ENCODE measurements at regions not wholly inside any gene's neighbourhood (a gene's known extent, or its start where the extent isn't known, plus 50 kb on each side); places are given as distances from the start of the nearest gene placed in this dataset.

DNA sequence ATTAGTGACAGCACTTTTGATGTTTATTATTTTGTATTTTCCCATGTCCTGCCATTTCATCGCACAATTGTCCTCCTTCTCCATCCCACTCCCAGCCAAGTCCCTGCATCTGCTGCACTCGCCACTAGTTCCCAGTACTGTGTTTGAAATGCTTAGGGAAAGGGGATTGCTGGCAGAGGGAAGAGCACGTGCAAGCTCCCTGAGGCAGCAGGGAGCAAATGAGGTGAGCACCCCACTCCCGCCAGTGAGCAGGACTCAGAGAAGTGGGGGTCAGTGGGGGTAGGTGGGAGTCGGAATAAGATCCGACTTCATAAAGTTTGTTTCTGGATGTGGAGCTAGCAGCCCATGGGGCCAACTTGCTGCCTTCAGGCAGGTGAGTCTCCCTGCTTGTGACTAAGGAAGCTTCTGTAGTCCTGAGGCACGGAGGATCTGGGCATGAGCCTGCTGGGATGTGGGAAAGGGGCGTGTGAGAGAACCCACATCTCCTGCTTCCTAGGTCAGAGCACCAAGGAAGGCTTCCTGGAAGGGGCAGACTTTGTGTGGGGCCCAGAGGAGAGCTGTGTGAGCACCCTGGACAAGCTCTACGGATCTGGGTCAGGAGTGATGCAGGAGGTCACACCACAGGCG is 99.7 kb upstream of the TLE3 start:
- Mint-ChIP-seq H3K4me3 (ENCODE audit: unreplicated experiment) (no peak overlapping the region), H3K36me3 (ENCODE audit: unreplicated experiment) (no peaks in the 10 kb centered on the region), H3K9me3 (ENCODE audit: unreplicated experiment) (no peaks in the 10 kb centered on the region), H3K27me3 (ENCODE audit: unreplicated experiment) (no peaks in the 10 kb centered on the region), H3K4me1 (ENCODE audit: low read depth, unreplicated experiment) (peaks cover 29% of the 10 kb centered on the region), H3K27ac (ENCODE audit: unreplicated experiment) (no peak overlapping the region)
- no peak for DNase-seq
- TF ChIP-seq, protein P1, sequence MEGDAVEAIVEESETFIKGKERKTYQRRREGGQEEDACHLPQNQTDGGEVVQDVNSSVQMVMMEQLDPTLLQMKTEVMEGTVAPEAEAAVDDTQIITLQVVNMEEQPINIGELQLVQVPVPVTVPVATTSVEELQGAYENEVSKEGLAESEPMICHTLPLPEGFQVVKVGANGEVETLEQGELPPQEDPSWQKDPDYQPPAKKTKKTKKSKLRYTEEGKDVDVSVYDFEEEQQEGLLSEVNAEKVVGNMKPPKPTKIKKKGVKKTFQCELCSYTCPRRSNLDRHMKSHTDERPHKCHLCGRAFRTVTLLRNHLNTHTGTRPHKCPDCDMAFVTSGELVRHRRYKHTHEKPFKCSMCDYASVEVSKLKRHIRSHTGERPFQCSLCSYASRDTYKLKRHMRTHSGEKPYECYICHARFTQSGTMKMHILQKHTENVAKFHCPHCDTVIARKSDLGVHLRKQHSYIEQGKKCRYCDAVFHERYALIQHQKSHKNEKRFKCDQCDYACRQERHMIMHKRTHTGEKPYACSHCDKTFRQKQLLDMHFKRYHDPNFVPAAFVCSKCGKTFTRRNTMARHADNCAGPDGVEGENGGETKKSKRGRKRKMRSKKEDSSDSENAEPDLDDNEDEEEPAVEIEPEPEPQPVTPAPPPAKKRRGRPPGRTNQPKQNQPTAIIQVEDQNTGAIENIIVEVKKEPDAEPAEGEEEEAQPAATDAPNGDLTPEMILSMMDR (IDR thresholded peaks at IDR 0.05; ENCODE audit: partially characterized antibody, unreplicated experiment): no peak

- TF ChIP-seq, protein P1 (IDR thresholded peaks at IDR 0.05; ENCODE audit: partially characterized antibody, unreplicated experiment): no peak
- H3K9me3 Mint-ChIP-seq (ENCODE audit: unreplicated experiment): no peaks in the 10 kb centered on the region
- DNase-seq: no peak
- H3K27me3 Mint-ChIP-seq (ENCODE audit: unreplicated experiment): peaks cover 3% of the 10 kb centered on the region
- H3K27ac Mint-ChIP-seq (ENCODE audit: unreplicated experiment): no peak overlapping the region
- peaks cover 29% of the 10 kb centered on the region for H3K4me1 Mint-ChIP-seq (ENCODE audit: low read depth, unreplicated experiment)
- peaks cover 5% of the 10 kb centered on the region for H3K36me3 Mint-ChIP-seq (ENCODE audit: unreplicated experiment)
- H3K4me3 Mint-ChIP-seq (ENCODE audit: unreplicated experiment): no peak overlapping the region
Measured at GRCh38 chr15:70196372-70197316, 98.9 kb upstream of the TLE3 start.

- H3K4me3 Mint-ChIP-seq (ENCODE audit: unreplicated experiment): no peak overlapping the region
- DNase-seq: no peak
- TF ChIP-seq, protein P1 (IDR thresholded peaks at IDR 0.05; ENCODE audit: partially characterized antibody, unreplicated experiment): no peak
- no peak overlapping the region for H3K27ac Mint-ChIP-seq (ENCODE audit: unreplicated experiment)
- peaks cover 25% of the 10 kb centered on the region for H3K4me1 Mint-ChIP-seq (ENCODE audit: low read depth, unreplicated experiment)
- H3K36me3 Mint-ChIP-seq (ENCODE audit: unreplicated experiment): peaks cover 8% of the 10 kb centered on the region
- no peaks in the 10 kb centered on the region for H3K9me3 Mint-ChIP-seq (ENCODE audit: unreplicated experiment)
- peaks cover 3% of the 10 kb centered on the region for H3K27me3 Mint-ChIP-seq (ENCODE audit: unreplicated experiment)
Measured at GRCh38 chr15:70195587-70196305, 98.0 kb upstream of the TLE3 start.

DNA sequence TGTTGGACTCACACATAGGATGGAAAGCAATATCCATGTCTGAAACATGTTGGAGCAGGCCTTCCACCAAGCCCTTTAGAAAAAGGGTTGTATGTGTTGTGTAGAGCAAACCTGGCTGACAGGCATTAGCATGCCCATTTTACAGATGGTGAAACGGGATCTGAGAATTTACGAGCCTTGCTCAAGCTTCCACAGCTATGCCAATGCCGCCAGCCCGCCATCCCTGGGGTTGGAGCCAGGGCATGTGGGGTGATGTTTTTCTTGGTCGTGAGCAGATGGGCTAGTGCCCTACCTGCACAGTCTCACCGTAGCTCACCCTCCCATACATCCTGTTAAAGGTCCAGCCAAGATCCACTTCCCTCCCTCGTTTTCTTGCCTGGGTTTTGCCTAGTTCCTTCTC is 97.5 kb upstream of the TLE3 start:
- Mint-ChIP-seq H3K27ac (ENCODE audit: unreplicated experiment) (no peak overlapping the region), H3K4me3 (ENCODE audit: unreplicated experiment) (no peak overlapping the region), H3K9me3 (ENCODE audit: unreplicated experiment) (no peaks in the 10 kb centered on the region), H3K27me3 (ENCODE audit: unreplicated experiment) (peaks cover 3% of the 10 kb centered on the region), H3K36me3 (ENCODE audit: unreplicated experiment) (peaks cover 8% of the 10 kb centered on the region), H3K4me1 (ENCODE audit: low read depth, unreplicated experiment) (peaks cover 22% of the 10 kb centered on the region)
- TF ChIP-seq, protein P1 (IDR thresholded peaks at IDR 0.05; ENCODE audit: partially characterized antibody, unreplicated experiment): no peak
- DNase-seq: no peak
